Spleen (tissue), 7 donors: ENCODE measurements at regions not wholly inside any gene's neighbourhood (a gene's known extent, or its start where the extent isn't known, plus 50 kb on each side); places are given as distances from the start of the nearest gene placed in this dataset.

Experiments used
- CTCF ChIP-seq, 11 experiments: fragments of 200-600 bp in 7 of 11; fragments of 450-650 bp in 4 of 11; sonication (generic) in 4 of 11; IDR thresholded peaks in 8 of 11; conservative IDR thresholded peaks in 3 of 11; 1 replicate in 7 of 11; 2 replicates in 4 of 11; pipeline versions ENCODE4 v1.4.0 to v1.8.0; 2016 to 2021; ENCODE audit warnings: antibody characterized with exemption in 11 of 11, inconsistent platforms in 4 of 11, mild to moderate bottlenecking in 1 of 11
- POLR2A ChIP-seq, 3 donors: fragments of 450-650 bp; IDR thresholded peaks; one replicate each; pipeline ENCODE4 v1.5.1; 2017; ENCODE audit warnings: antibody characterized with exemption in 3 of 3, mild to moderate bottlenecking in 1 of 3
- donor health status: DM: no; HTN: no; CAD: no; lungs with moderate emphysema.
- donor health status: DM: no; HTN: no; CAD: no.
- donor health status: DM: no; HTN: no; CAD: no.

- TF ChIP-seq POLR2A (IDR thresholded peaks at IDR 0.05) = no peak
- no peak for TF ChIP-seq CTCF (IDR thresholded peaks at IDR 0.05 in 8 of 11, conservative IDR thresholded peaks at IDR 0.05 in 3 of 11)
Measured at GRCh38 chrX:25287521-25287920, 271.8 kb upstream of the ARX start.
